ENCODE measurements at regions not wholly inside any gene's neighbourhood (a gene's known extent, or its start where the extent isn't known, plus 50 kb on each side); places are given as distances from the start of the nearest gene placed in this dataset.

DNA sequence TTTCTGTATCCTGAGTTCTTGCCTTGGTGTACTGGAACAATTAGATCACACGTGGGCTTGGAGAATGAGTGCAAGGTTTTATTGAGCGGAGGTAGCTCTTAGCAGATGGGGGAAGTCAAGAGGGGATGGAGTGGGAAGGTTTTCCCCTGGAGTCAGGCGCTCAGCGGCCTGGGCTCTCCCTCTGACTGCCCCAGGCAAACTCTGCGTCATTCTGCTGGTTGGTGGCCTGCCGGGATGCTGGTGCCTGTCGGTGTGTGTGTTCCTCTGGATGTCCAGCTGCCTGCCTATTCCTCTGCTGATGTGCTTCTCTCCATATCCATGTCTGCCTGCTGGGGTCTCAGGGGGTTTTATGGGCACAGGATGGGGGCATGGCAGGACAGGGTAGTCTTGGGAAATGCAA, 111.0 kb downstream of the TRIB2 start:
- Histone ChIP-seq H3K4me2 (ENCODE audit: insufficient read depth in 1 of 2, low read depth in 2 of 2, low read length in 2 of 2) (no peak overlapping the region), H3K79me2 (ENCODE audit: control insufficient read depth in 1 of 2, insufficient read depth in 2 of 2, low read length in 2 of 2) (no peaks in the 10 kb centered on the region), H3K27ac (ENCODE audit: low read depth, low read length) (no peak overlapping the region), H3K9me3 (ENCODE audit: insufficient read depth in 2 of 2, low read depth in 1 of 2, low read length in 1 of 2) (no peaks in the 10 kb centered on the region), H3K4ac (replicated peaks; ENCODE audit: insufficient read length, low read depth, low read length) (no peak overlapping the region), H3K56ac (replicated peaks; ENCODE audit: insufficient read length, low read depth, low read length) (no peak overlapping the region), H3K36me3 (ENCODE audit: control insufficient read depth in 2 of 4, insufficient read depth in 4 of 4, low read length in 3 of 4) (no peaks in the 10 kb centered on the region), H2BK120ac (replicated peaks; ENCODE audit: low read depth, low read length) (no peak overlapping the region), H2AK5ac (ENCODE audit: low read depth, low read length) (no peak overlapping the region), H3K9ac (replicated peaks in 1 of 4; ENCODE audit: extremely low read depth in 1 of 4, low read depth in 3 of 4, low read length in 3 of 4) (no peak overlapping the region), H3K18ac (ENCODE audit: extremely low read depth, low read length) (no peak overlapping the region), H3K14ac (ENCODE audit: insufficient read length) (no peak overlapping the region), H4K91ac (replicated peaks; ENCODE audit: insufficient read length, low read length) (no peak overlapping the region), H3K79me1 (ENCODE audit: low read depth, low read length) (no peaks in the 10 kb centered on the region), H2AFZ (ENCODE audit: low read length) (no peak overlapping the region), H4K20me1 (replicated peaks in 1 of 2; ENCODE audit: control insufficient read depth in 1 of 2, insufficient read depth in 2 of 2, low read length in 2 of 2) (no peaks in the 10 kb centered on the region), H3K23ac (ENCODE audit: insufficient read length) (no peak overlapping the region), H2BK15ac (ENCODE audit: low read length) (no peak overlapping the region), H3K4me3 (ENCODE audit: extremely low read depth in 1 of 4, insufficient read depth in 2 of 4, low read depth in 3 of 4, low read length in 4 of 4) (no peak overlapping the region), H2BK5ac (ENCODE audit: low read depth, low read length) (no peak overlapping the region), H2BK12ac (ENCODE audit: low read depth, low read length) (no peak overlapping the region), H3K27me3 (replicated peaks in 1 of 4; ENCODE audit: control insufficient read depth in 3 of 4, extremely low read depth in 1 of 4, insufficient read depth in 3 of 4, low read length in 3 of 4) (no peaks in the 10 kb centered on the region), H2BK20ac (ENCODE audit: low read length) (peak overlapping the region; percentile 36; the same call in 1 of the 2 replicates), H3K23me2 (ENCODE audit: low read depth, low read length) (no peaks in the 10 kb centered on the region), H4K5ac (ENCODE audit: insufficient read length, low read depth, low read length) (no peak overlapping the region), H4K8ac (ENCODE audit: extremely low read depth, insufficient read depth, low read length) (no peak overlapping the region), H3K4me1 (replicated peaks in 1 of 4; ENCODE audit: control insufficient read depth in 3 of 4, insufficient read depth in 4 of 4, low read length in 3 of 4) (peaks cover 0 to 6% (median 4%) of the 10 kb centered on the region in 4 experiments; a peak in 3 of 7 replicates)
- no peak for TF ChIP-seq BCL11A (IDR thresholded peaks at IDR 0.05; ENCODE audit: low read depth in 2 of 2, low read length in 2 of 2)
- no peak for TF ChIP-seq RXRA (IDR thresholded peaks at IDR 0.05; ENCODE audit: insufficient read depth, low read depth, low read length)
- TF ChIP-seq POLR2A (IDR thresholded peaks at IDR 0.05; ENCODE audit: control extremely low read depth in 1 of 2, low read depth in 2 of 2, low read length in 2 of 2): no peak
- TF ChIP-seq GTF2F1 (IDR thresholded peaks at IDR 0.05; ENCODE audit: borderline replicate concordance, low read depth, low read length): no peak
- no peak for TF ChIP-seq TCF12 (IDR thresholded peaks at IDR 0.05; ENCODE audit: low read depth, low read length)
- TF ChIP-seq CREB1 (IDR thresholded peaks at IDR 0.05): no peak
- TF ChIP-seq ASH2L (IDR thresholded peaks at IDR 0.05; ENCODE audit: low read length): no peak
- TF ChIP-seq FOSL1 (IDR thresholded peaks at IDR 0.05; ENCODE audit: insufficient read depth, low read depth, low read length): no peak
- TF ChIP-seq TBP (IDR thresholded peaks at IDR 0.05; ENCODE audit: low read depth, low read length): no peak
- TF ChIP-seq, protein P1, sequence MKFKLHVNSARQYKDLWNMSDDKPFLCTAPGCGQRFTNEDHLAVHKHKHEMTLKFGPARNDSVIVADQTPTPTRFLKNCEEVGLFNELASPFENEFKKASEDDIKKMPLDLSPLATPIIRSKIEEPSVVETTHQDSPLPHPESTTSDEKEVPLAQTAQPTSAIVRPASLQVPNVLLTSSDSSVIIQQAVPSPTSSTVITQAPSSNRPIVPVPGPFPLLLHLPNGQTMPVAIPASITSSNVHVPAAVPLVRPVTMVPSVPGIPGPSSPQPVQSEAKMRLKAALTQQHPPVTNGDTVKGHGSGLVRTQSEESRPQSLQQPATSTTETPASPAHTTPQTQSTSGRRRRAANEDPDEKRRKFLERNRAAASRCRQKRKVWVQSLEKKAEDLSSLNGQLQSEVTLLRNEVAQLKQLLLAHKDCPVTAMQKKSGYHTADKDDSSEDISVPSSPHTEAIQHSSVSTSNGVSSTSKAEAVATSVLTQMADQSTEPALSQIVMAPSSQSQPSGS (IDR thresholded peaks at IDR 0.05; ENCODE audit: low read length): no peak
- FAIRE-seq (no peak), DNase-seq (ENCODE audit: low read depth in 1 of 2, low spot score in 2 of 2) (no peak)
- ChIA-PET CTCF (ENCODE audit: partially characterized antibody) (no interaction called here), POLR2A (ENCODE audit: partially characterized antibody) (no interaction called here)
- WGBS, 2 experiments (ENCODE audit: extremely low coverage in 1 of 2, insufficient coverage in 1 of 2, insufficient read length in 1 of 2, insufficient replicate concordance in 2 of 2, low coverage in 1 of 2, low lambda C conversion rate in 2 of 2, missing lambda C conversion rate in 1 of 2): 94% methylated on average over 7 of the region's 7 CpGs; no CpG with 5 or more reads in 1 of the 2 experiments

All from H1 (cell line).